ENCODE measurements at regions not wholly inside any gene's neighbourhood (a gene's known extent, or its start where the extent isn't known, plus 50 kb on each side); places are given as distances from the start of the nearest gene placed in this dataset.

- no peak for DNase-seq (ENCODE audit: extremely low read depth, low read depth)
- H3K4me3 ChIP-seq (replicated peaks; ENCODE audit: low read depth, low read length): no peak overlapping the region
- TF ChIP-seq CTCF (IDR thresholded peaks at IDR 0.05; ENCODE audit: low read depth, low read length, missing control alignments): no peak
These were observed 452.8 kb downstream of the AACS start for GRCh38 chr12:125518074-125518473.

GRCh38 chr12:125519026-125519651 is 453.9 kb downstream of the AACS start:
- no peak overlapping the region for H3K4me3 ChIP-seq (replicated peaks; ENCODE audit: low read depth, low read length)
- TF ChIP-seq CTCF (IDR thresholded peaks at IDR 0.05; ENCODE audit: low read depth, low read length, missing control alignments): no peak
- no peak for DNase-seq (ENCODE audit: extremely low read depth, low read depth)

- H3K4me3 ChIP-seq (replicated peaks; ENCODE audit: low read depth, low read length): no peak overlapping the region
- TF ChIP-seq CTCF (IDR thresholded peaks at IDR 0.05; ENCODE audit: low read depth, low read length, missing control alignments): no peak
- no peak for DNase-seq (ENCODE audit: extremely low read depth, low read depth)
These were observed 460.6 kb downstream of the AACS start for GRCh38 chr12:125525879-125526278.

- no peak overlapping the region for H3K4me3 ChIP-seq (replicated peaks; ENCODE audit: low read depth, low read length)
- no peak for DNase-seq (ENCODE audit: extremely low read depth, low read depth)
- TF ChIP-seq CTCF (IDR thresholded peaks at IDR 0.05; ENCODE audit: low read depth, low read length, missing control alignments): no peak
These were observed 463.0 kb downstream of the AACS start for GRCh38 chr12:125528281-125528680.

GRCh38 chr12:125530201-125530600 is 465.0 kb downstream of the AACS start:
- no peak for DNase-seq (ENCODE audit: extremely low read depth, low read depth)
- TF ChIP-seq CTCF (IDR thresholded peaks at IDR 0.05; ENCODE audit: low read depth, low read length, missing control alignments): no peak
- H3K4me3 ChIP-seq (replicated peaks; ENCODE audit: low read depth, low read length): no peak overlapping the region

- H3K4me3 ChIP-seq (replicated peaks; ENCODE audit: low read depth, low read length): no peak overlapping the region
- TF ChIP-seq CTCF (IDR thresholded peaks at IDR 0.05; ENCODE audit: low read depth, low read length, missing control alignments): no peak
- DNase-seq (ENCODE audit: extremely low read depth, low read depth): no peak
These were observed 465.6 kb downstream of the AACS start for GRCh38 chr12:125530876-125531275.

GRCh38 chr12:125531574-125531973 is 466.3 kb downstream of the AACS start:
- DNase-seq (ENCODE audit: extremely low read depth, low read depth): no peak
- H3K4me3 ChIP-seq (replicated peaks; ENCODE audit: low read depth, low read length): no peak overlapping the region
- no peak for TF ChIP-seq CTCF (IDR thresholded peaks at IDR 0.05; ENCODE audit: low read depth, low read length, missing control alignments)
